HCT116 (cell line): ENCODE measurements at regions not wholly inside any gene's neighbourhood (a gene's known extent, or its start where the extent isn't known, plus 50 kb on each side); places are given as distances from the start of the nearest gene placed in this dataset.
"Not testable (repeated sequence)": the region's sequence is repeated elsewhere in the genome, so short reads cannot be mapped to it uniquely, and the experiment has no call there.

ENCODE experiments used
- ATAC-seq: fragments of 200-7000 bp; cut with Tn5 transposase; 2 replicates; pipeline ENCODE4 v1.9.1; 2020; ENCODE audit warnings: mild to moderate bottlenecking, moderate library complexity
- BruUV-seq: library from RNA; stranded (reverse); fragments of 400-500 nt; replicated peaks from 2 replicates; lab custom pipeline; 2021; lab: Mats Ljungman, UMichigan
- CTCF ChIA-PET: fragments of 300-600 bp; sonication (Branson Sonifier 250); formaldehyde crosslinking; loops from one replicate; lab custom pipeline; 2021; ENCODE audit warnings: antibody characterized with exemption; lab: Charles Lee
- POLR2A ChIA-PET: fragments of 300-600, 350-600 bp; sonication (Branson Sonifier 250); formaldehyde crosslinking; loops from one replicate; lab custom pipeline; 2021; ENCODE audit warnings: antibody characterized with exemption; lab: Charles Lee
- RAD21 ChIA-PET, 2 experiments: fragments of 300-600 bp; sonication (Branson Sonifier 250); formaldehyde crosslinking; loops; one replicate each; lab custom pipeline; 2023; ENCODE audit warnings: low total read pairs in 2 of 2; ENCODE audit not compliant: uncharacterized antibody in 2 of 2, unreplicated experiment in 2 of 2, low non-redundant PET in 1 of 2; lab: Charles Lee
- DNase-seq: peaks from one replicate; pipeline ENCODE4 v3.0.0-alpha.2; 2010; ENCODE audit warnings: low read depth, low spot score
- H2AFZ ChIP-seq: fragments of 200-600 bp; shearing (Covaris generic), sonication (generic); 2 replicates; pipeline ENCODE4 v1.6.1; 2017; ENCODE audit warnings: low read depth, mixed run types, mixed read lengths, antibody characterized with exemption, low read length; ENCODE audit not compliant: poor library complexity, severe bottlenecking
- H3K27ac ChIP-seq: 2 replicates; pipeline ENCODE4 v1.5.1; 2012; ENCODE audit warnings: low read depth, low read length
- H3K27me3 ChIP-seq: fragments of 200-600 bp; sonication (generic); 2 replicates; pipeline ENCODE4 v1.6.1; 2016; ENCODE audit warnings: mixed run types, low read length, mixed read lengths; ENCODE audit not compliant: insufficient read depth
- H3K36me3 ChIP-seq, 2 experiments: fragments of 200-500 bp in 1 of 2; fragments of 200-600 bp in 1 of 2; sonication (Bioruptor generic) in 1 of 2; sonication (generic) in 1 of 2; 2 replicates each; pipeline versions ENCODE4 v1.5.1 to v1.6.1; 2014 to 2016; ENCODE audit warnings: low read length in 2 of 2, inconsistent platforms in 1 of 2, mixed read lengths in 1 of 2, mixed run types in 1 of 2; ENCODE audit not compliant: insufficient read depth in 2 of 2, control insufficient read depth in 1 of 2
- H3K4me1 ChIP-seq, 2 experiments: fragments of 200-600 bp in 1 of 2; sonication (generic) in 1 of 2; 2 replicates each; pipeline versions ENCODE4 v1.5.1 to v1.6.1; 2012 to 2017; ENCODE audit warnings: low read length in 2 of 2, inconsistent platforms in 1 of 2, mild to moderate bottlenecking in 1 of 2, mixed read lengths in 1 of 2, mixed run types in 1 of 2, moderate library complexity in 1 of 2; ENCODE audit not compliant: insufficient read depth in 2 of 2, control insufficient read depth in 1 of 2
- H3K4me2 ChIP-seq: fragments of 200-600 bp; sonication (generic); 2 replicates; pipeline ENCODE4 v1.6.1; 2017; ENCODE audit warnings: mixed run types, low read length, mixed read lengths
- H3K4me3 ChIP-seq, 2 experiments: fragments of 200-600 bp in 1 of 2; sonication (generic) in 1 of 2; replicated peaks in 1 of 2; 2 replicates each; pipeline ENCODE4 v1.5.1; 2011 to 2016; ENCODE audit warnings: low read length in 2 of 2, control low read depth in 1 of 2, low read depth in 1 of 2, mild to moderate bottlenecking in 1 of 2, mixed read lengths in 1 of 2, mixed run types in 1 of 2
- H3K79me2 ChIP-seq: fragments of 200-600 bp; sonication (generic); 2 replicates; pipeline ENCODE4 v1.6.1; 2017; ENCODE audit warnings: mild to moderate bottlenecking, mixed run types, low read length, moderate library complexity, mixed read lengths; ENCODE audit not compliant: insufficient read depth
- H3K9ac ChIP-seq: fragments of 200-600 bp; sonication (generic); 2 replicates; pipeline ENCODE4 v1.6.1; 2016; ENCODE audit warnings: low read length, mixed read lengths
- H3K9me2 ChIP-seq: fragments of 200-600 bp; sonication (generic), shearing (Covaris generic); 2 replicates; pipeline ENCODE4 v1.6.1; 2017; ENCODE audit warnings: mixed run types, mild to moderate bottlenecking, moderate library complexity; ENCODE audit not compliant: insufficient read depth
- H3K9me3 ChIP-seq, 2 experiments: fragments of 200-500 bp in 1 of 2; fragments of 200-600 bp in 1 of 2; sonication (Bioruptor generic) in 1 of 2; sonication (generic) in 1 of 2; 2 replicates each; pipeline ENCODE4 v1.6.1; 2014 to 2017; ENCODE audit warnings: low read length in 2 of 2, mixed read lengths in 2 of 2, inconsistent platforms in 1 of 2, low read depth in 1 of 2, mild to moderate bottlenecking in 1 of 2, mixed run types in 1 of 2, moderate library complexity in 1 of 2; ENCODE audit not compliant: control insufficient read depth in 1 of 2, insufficient read depth in 1 of 2
- H4K20me1 ChIP-seq: fragments of 200-600 bp; sonication (generic), shearing (Covaris generic); 2 replicates; pipeline ENCODE4 v1.6.1; 2017; ENCODE audit warnings: mixed run types, mild to moderate bottlenecking, moderate library complexity; ENCODE audit not compliant: insufficient read depth
- CBX3 ChIP-seq: IDR thresholded peaks from 2 replicates; pipeline ENCODE4 v1.6.1; 2012; ENCODE audit warnings: low read depth
- EGR1 ChIP-seq: IDR thresholded peaks from 2 replicates; pipeline ENCODE4 v1.6.1; 2012; ENCODE audit warnings: low read depth
- POLR2A ChIP-seq: IDR thresholded peaks from 2 replicates; pipeline ENCODE4 v1.7.0; 2011; ENCODE audit warnings: borderline replicate concordance; ENCODE audit not compliant: insufficient read depth, insufficient read length; ENCODE audit errors: extremely low read depth
- POLR2AphosphoS5 ChIP-seq: IDR thresholded peaks from 2 replicates; pipeline ENCODE4 v1.6.1; 2011; ENCODE audit warnings: mild to moderate bottlenecking, low read depth, low read length, moderate library complexity
- SIN3A ChIP-seq: IDR thresholded peaks from 2 replicates; pipeline ENCODE4 v1.6.1; 2012; ENCODE audit warnings: low read depth
- YY1 ChIP-seq: IDR thresholded peaks from 2 replicates; pipeline ENCODE4 v1.6.1; 2011; ENCODE audit warnings: low read length, low read depth, moderate library complexity, mild to moderate bottlenecking; ENCODE audit not compliant: insufficient replicate concordance; ENCODE audit errors: extremely low read depth
- intact Hi-C: fragments of 100-400 bp; cut with micrococcal nuclease; formaldehyde crosslinking; loops from 2 replicates; pipeline ENCODE4 v1.10.0; 2022
- TF ChIP-seq, protein P1 (sequence below), 3 experiments: fragments of 200-600 bp in 1 of 3; sonication (generic) in 1 of 3; IDR thresholded peaks in 2 of 3; conservative IDR thresholded peaks in 1 of 3; 2 replicates each; pipeline ENCODE4 v1.5.1; 2012 to 2017; ENCODE audit warnings: low read depth in 2 of 3, low read length in 2 of 3, antibody characterized with exemption in 1 of 3, borderline replicate concordance in 1 of 3, control low read depth in 1 of 3, mild to moderate bottlenecking in 1 of 3, mixed read lengths in 1 of 3, mixed run types in 1 of 3, moderate library complexity in 1 of 3; ENCODE audit not compliant: insufficient read depth in 1 of 3
- TF ChIP-seq, protein P2 (sequence below): IDR thresholded peaks from 2 replicates; pipeline ENCODE4 v1.6.1; 2012
- TF ChIP-seq, protein P3 (sequence below): IDR thresholded peaks from 2 replicates; pipeline ENCODE4 v1.6.1; 2012

DNA sequence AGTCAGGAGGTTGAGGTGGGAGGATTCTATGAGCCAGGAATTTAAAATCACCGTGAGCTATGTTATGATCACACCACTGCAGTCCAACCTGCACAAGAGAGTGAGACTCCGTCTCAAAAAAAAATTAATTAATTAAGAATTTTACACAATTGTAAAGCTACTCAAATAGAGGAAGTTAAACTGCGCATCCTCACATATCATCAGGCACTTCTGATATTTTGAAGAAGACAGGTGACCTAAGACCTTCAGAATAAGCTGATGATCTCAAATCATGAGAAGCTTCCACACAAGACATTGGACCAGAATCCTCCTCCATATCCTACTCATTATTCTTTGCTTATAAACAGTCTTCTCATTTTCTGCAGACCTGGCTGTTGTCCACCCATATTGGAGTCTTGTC is 800.9 kb downstream of the TMEM121 start:
- CTCF ChIA-PET: no interaction called here
- Histone ChIP-seq H2AFZ (no peak overlapping the region), H3K9me2 (no peaks in the 10 kb centered on the region), H4K20me1 (no peaks in the 10 kb centered on the region), H3K79me2 (no peaks in the 10 kb centered on the region), H3K27me3 (no peaks in the 10 kb centered on the region), H3K36me3 (no peaks in the 10 kb centered on the region), H3K9ac (no peak overlapping the region), H3K27ac (no peak overlapping the region), H3K4me2 (no peak overlapping the region), H3K9me3 (peaks cover 0 to 4% of the 10 kb centered on the region in 2 experiments; a peak in 2 of 4 replicates), H3K4me3 (no peak overlapping the region), H3K4me1 (no peaks in the 10 kb centered on the region)
- RAD21 ChIA-PET: no interaction called here
- DNase-seq (no peak), ATAC-seq (no peak)
- BruUV-seq: no TSS peak
- POLR2A ChIA-PET: no interaction called here
- TF ChIP-seq, protein P1, sequence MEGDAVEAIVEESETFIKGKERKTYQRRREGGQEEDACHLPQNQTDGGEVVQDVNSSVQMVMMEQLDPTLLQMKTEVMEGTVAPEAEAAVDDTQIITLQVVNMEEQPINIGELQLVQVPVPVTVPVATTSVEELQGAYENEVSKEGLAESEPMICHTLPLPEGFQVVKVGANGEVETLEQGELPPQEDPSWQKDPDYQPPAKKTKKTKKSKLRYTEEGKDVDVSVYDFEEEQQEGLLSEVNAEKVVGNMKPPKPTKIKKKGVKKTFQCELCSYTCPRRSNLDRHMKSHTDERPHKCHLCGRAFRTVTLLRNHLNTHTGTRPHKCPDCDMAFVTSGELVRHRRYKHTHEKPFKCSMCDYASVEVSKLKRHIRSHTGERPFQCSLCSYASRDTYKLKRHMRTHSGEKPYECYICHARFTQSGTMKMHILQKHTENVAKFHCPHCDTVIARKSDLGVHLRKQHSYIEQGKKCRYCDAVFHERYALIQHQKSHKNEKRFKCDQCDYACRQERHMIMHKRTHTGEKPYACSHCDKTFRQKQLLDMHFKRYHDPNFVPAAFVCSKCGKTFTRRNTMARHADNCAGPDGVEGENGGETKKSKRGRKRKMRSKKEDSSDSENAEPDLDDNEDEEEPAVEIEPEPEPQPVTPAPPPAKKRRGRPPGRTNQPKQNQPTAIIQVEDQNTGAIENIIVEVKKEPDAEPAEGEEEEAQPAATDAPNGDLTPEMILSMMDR (IDR thresholded peaks at IDR 0.05 in 2 of 3, conservative IDR thresholded peaks at IDR 0.05 in 1 of 3; ENCODE audit: borderline replicate concordance in 1 of 3, insufficient read depth in 1 of 3, low read depth in 2 of 3, low read length in 2 of 3): no peak
- TF ChIP-seq POLR2A: no peak
- TF ChIP-seq SIN3A: no peak
- TF ChIP-seq CBX3: no peak
- TF ChIP-seq, protein P2, sequence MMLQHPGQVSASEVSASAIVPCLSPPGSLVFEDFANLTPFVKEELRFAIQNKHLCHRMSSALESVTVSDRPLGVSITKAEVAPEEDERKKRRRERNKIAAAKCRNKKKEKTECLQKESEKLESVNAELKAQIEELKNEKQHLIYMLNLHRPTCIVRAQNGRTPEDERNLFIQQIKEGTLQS: no peak
- TF ChIP-seq YY1: no peak
- no peak for TF ChIP-seq EGR1
- TF ChIP-seq, protein P3, sequence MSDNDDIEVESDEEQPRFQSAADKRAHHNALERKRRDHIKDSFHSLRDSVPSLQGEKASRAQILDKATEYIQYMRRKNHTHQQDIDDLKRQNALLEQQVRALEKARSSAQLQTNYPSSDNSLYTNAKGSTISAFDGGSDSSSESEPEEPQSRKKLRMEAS: no peak
- TF ChIP-seq POLR2AphosphoS5: no peak
- intact Hi-C loops: no loop called here

- H3K4me2 ChIP-seq, H4K20me1 ChIP-seq, BruUV-seq, DNase-seq, H3K9me2 ChIP-seq, RAD21 ChIA-PET, H3K79me2 ChIP-seq, H3K27me3 ChIP-seq, H3K36me3 ChIP-seq, POLR2A ChIA-PET, intact Hi-C loops, H3K27ac ChIP-seq, H3K9me3 ChIP-seq, CTCF ChIA-PET, H3K9ac ChIP-seq, H3K4me1 ChIP-seq, H2AFZ ChIP-seq, H3K4me3 ChIP-seq, ATAC-seq: not testable (repeated sequence)
Measured at GRCh38 chr14:106327702-106328353, 801.4 kb downstream of the TMEM121 start.

GRCh38 chr14:106329243-106329642 is 802.9 kb downstream of the TMEM121 start:
- RAD21 ChIA-PET, H3K36me3 ChIP-seq, H3K9me3 ChIP-seq, H3K4me2 ChIP-seq, DNase-seq, H3K27me3 ChIP-seq, H3K27ac ChIP-seq, H3K4me3 ChIP-seq, H4K20me1 ChIP-seq, ATAC-seq, H3K9ac ChIP-seq, H3K4me1 ChIP-seq, H3K9me2 ChIP-seq, H3K79me2 ChIP-seq, H2AFZ ChIP-seq, BruUV-seq, CTCF ChIA-PET, POLR2A ChIA-PET, intact Hi-C loops: not testable (repeated sequence)
